IMR-90 (cell line): ENCODE measurements at regions not wholly inside any gene's neighbourhood (a gene's known extent, or its start where the extent isn't known, plus 50 kb on each side); places are given as distances from the start of the nearest gene placed in this dataset.

ENCODE experiments used
- ATAC-seq: fragments of 200-7000 bp; cut with Tn5 transposase; 2 replicates; pipeline ENCODE4 v1.9.1; 2020; ENCODE audit warnings: low read depth, mild to moderate bottlenecking, moderate library complexity
- BruUV-seq: library from RNA; stranded (reverse); fragments of 400-500 nt; replicated peaks from 2 replicates; lab custom pipeline; 2021; lab: Mats Ljungman, UMichigan
- CTCF ChIA-PET: fragments of 300-600 bp; formaldehyde crosslinking; extraction: SDS; loops from one replicate; lab custom pipeline; 2021; ENCODE audit warnings: antibody characterized with exemption; lab: Yijun Ruan, JAX
- POLR2A ChIA-PET: fragments of 300-600 bp; sonication (Branson Sonifier 250); formaldehyde crosslinking; loops from one replicate; lab custom pipeline; 2022; ENCODE audit warnings: antibody characterized with exemption; ENCODE audit not compliant: unreplicated experiment; lab: Charles Lee
- DNase-seq: peaks from one replicate; pipeline ENCODE4 v3.0.0; 2013
- H2AFZ ChIP-seq: replicated peaks from 2 replicates; pipeline ENCODE3; 2013; ENCODE audit warnings: low read length, mild to moderate bottlenecking; ENCODE audit not compliant: poor library complexity
- H2AK5ac ChIP-seq: 2 replicates; pipeline ENCODE4 v1.6.1; 2013; ENCODE audit warnings: low read depth, low read length, inconsistent platforms
- H2AK9ac ChIP-seq: replicated peaks from 2 replicates; pipeline ENCODE3; 2013; ENCODE audit warnings: mild to moderate bottlenecking, low read depth, low read length, moderate library complexity; ENCODE audit not compliant: poor library complexity
- H2BK120ac ChIP-seq: 2 replicates; pipeline ENCODE4 v1.6.1; 2013; ENCODE audit warnings: low read depth, low read length, inconsistent platforms
- H2BK15ac ChIP-seq: 3 replicates; pipeline ENCODE4 v1.6.1; 2013; ENCODE audit warnings: low read depth, low read length, inconsistent platforms
- H2BK20ac ChIP-seq: 2 replicates; pipeline ENCODE4 v1.6.1; 2013; ENCODE audit warnings: low read depth, mild to moderate bottlenecking, inconsistent platforms, low read length, moderate library complexity
- H2BK5ac ChIP-seq: 2 replicates; pipeline ENCODE4 v1.6.1; 2013; ENCODE audit warnings: mild to moderate bottlenecking, low read depth, low read length, inconsistent platforms; ENCODE audit not compliant: poor library complexity, severe bottlenecking
- H3K14ac ChIP-seq: replicated peaks from 2 replicates; pipeline ENCODE4 v1.6.1; 2013; ENCODE audit warnings: low read depth, low read length, inconsistent platforms
- H3K18ac ChIP-seq: 2 replicates; pipeline ENCODE4 v1.6.1; 2013; ENCODE audit warnings: low read depth, low read length, control low read depth
- H3K23ac ChIP-seq: 2 replicates; pipeline ENCODE4 v1.6.1; 2013; ENCODE audit warnings: low read depth, low read length, inconsistent platforms
- H3K27ac ChIP-seq: 2 replicates; pipeline ENCODE4 v1.5.1; 2013; ENCODE audit warnings: mild to moderate bottlenecking, control low read depth, low read length; ENCODE audit not compliant: insufficient read depth
- H3K27me3 ChIP-seq: 2 replicates; pipeline ENCODE4 v1.6.1; 2013; ENCODE audit warnings: low read length; ENCODE audit not compliant: control insufficient read depth, insufficient read depth
- H3K36me3 ChIP-seq: 2 replicates; pipeline ENCODE4 v1.6.1; 2013; ENCODE audit warnings: low read length, mixed read lengths; ENCODE audit not compliant: control insufficient read depth, insufficient read depth
- H3K4ac ChIP-seq: 2 replicates; pipeline ENCODE4 v1.6.1; 2013; ENCODE audit warnings: low read depth, low read length, inconsistent platforms
- H3K4me1 ChIP-seq: 2 replicates; pipeline ENCODE4 v1.6.1; 2013; ENCODE audit warnings: low read length, mixed read lengths; ENCODE audit not compliant: control insufficient read depth, insufficient read depth
- H3K4me2 ChIP-seq: 2 replicates; pipeline ENCODE4 v1.6.1; 2013; ENCODE audit warnings: low read depth, mild to moderate bottlenecking, control low read depth, low read length, moderate library complexity
- H3K4me3 ChIP-seq: 2 replicates; pipeline ENCODE4 v1.5.1; 2013; ENCODE audit warnings: low read depth, mild to moderate bottlenecking, control low read depth, low read length, moderate library complexity; ENCODE audit not compliant: insufficient read depth
- H3K56ac ChIP-seq: 2 replicates; pipeline ENCODE4 v1.6.1; 2013; ENCODE audit warnings: low read length, inconsistent platforms; ENCODE audit not compliant: insufficient read depth; ENCODE audit errors: extremely low read depth
- H3K79me1 ChIP-seq, 2 experiments: 2 replicates each; pipeline ENCODE4 v1.6.1; 2013; ENCODE audit warnings: low read length in 2 of 2, inconsistent platforms in 1 of 2, low read depth in 1 of 2
- H3K9ac ChIP-seq: 2 replicates; pipeline ENCODE4 v1.6.1; 2013; ENCODE audit warnings: low read depth, low read length, control low read depth
- H3K9me1 ChIP-seq: 2 replicates; pipeline ENCODE4 v1.6.1; 2013; ENCODE audit warnings: low read length, inconsistent platforms; ENCODE audit not compliant: insufficient read depth
- H3K9me3 ChIP-seq: 2 replicates; pipeline ENCODE4 v1.6.1; 2013; ENCODE audit warnings: low read length; ENCODE audit not compliant: control insufficient read depth, insufficient read depth
- H4K20me1 ChIP-seq: 2 replicates; pipeline ENCODE4 v1.6.1; 2013; ENCODE audit warnings: low read length, inconsistent platforms; ENCODE audit not compliant: insufficient read depth
- H4K5ac ChIP-seq: 2 replicates; pipeline ENCODE4 v1.6.1; 2013; ENCODE audit warnings: mild to moderate bottlenecking, low read depth, low read length, control low read depth
- H4K8ac ChIP-seq, 2 experiments: 2 replicates each; pipeline ENCODE4 v1.6.1; 2013; ENCODE audit warnings: low read depth in 2 of 2, low read length in 2 of 2, control low read depth in 1 of 2, inconsistent platforms in 1 of 2
- H4K91ac ChIP-seq: 2 replicates; pipeline ENCODE4 v1.6.1; 2013; ENCODE audit warnings: low read depth, low read length, inconsistent platforms; ENCODE audit not compliant: insufficient read depth
- BHLHE40 ChIP-seq: fragments of 150-350 bp; IDR thresholded peaks from 2 replicates; pipeline ENCODE4 v1.6.1; 2016; ENCODE audit warnings: mild to moderate bottlenecking, low read depth, low read length
- CEBPB ChIP-seq: IDR thresholded peaks from 2 replicates; pipeline ENCODE4 v1.6.1; 2012; ENCODE audit warnings: low read depth, low read length, improper control_type of control experiment
- CHD1 ChIP-seq: IDR thresholded peaks from 2 replicates; pipeline ENCODE4 v1.6.1; 2012; ENCODE audit warnings: low read depth, low read length, improper control_type of control experiment
- FOS ChIP-seq: fragments of 150-350 bp; IDR thresholded peaks from 2 replicates; pipeline ENCODE4 v1.6.1; 2016; ENCODE audit warnings: low read depth, low read length
- MAFK ChIP-seq: IDR thresholded peaks from 2 replicates; pipeline ENCODE4 v1.6.1; 2012; ENCODE audit warnings: low read depth, low read length, improper control_type of control experiment
- MAZ ChIP-seq: IDR thresholded peaks from 2 replicates; pipeline ENCODE4 v1.6.1; 2012; ENCODE audit warnings: low read depth, mild to moderate bottlenecking, low read length, improper control_type of control experiment, moderate library complexity, borderline replicate concordance
- MXI1 ChIP-seq: IDR thresholded peaks from 2 replicates; pipeline ENCODE4 v1.6.1; 2012; ENCODE audit warnings: low read depth, mild to moderate bottlenecking, low read length, moderate library complexity, borderline replicate concordance
- NFE2L2 ChIP-seq: fragments of 150-350 bp; IDR thresholded peaks from 2 replicates; pipeline ENCODE4 v1.6.1; 2016; ENCODE audit warnings: low read depth, mild to moderate bottlenecking, low read length
- POLR2A ChIP-seq: IDR thresholded peaks from 2 replicates; pipeline ENCODE4 v1.6.1; 2012; ENCODE audit warnings: mild to moderate bottlenecking, low read depth, low read length
- RAD21 ChIP-seq: IDR thresholded peaks from 2 replicates; pipeline ENCODE4 v1.6.1; 2012; ENCODE audit warnings: low read length, improper control_type of control experiment
- RCOR1 ChIP-seq: IDR thresholded peaks from 2 replicates; pipeline ENCODE4 v1.6.1; 2012; ENCODE audit warnings: mild to moderate bottlenecking, low read length, improper control_type of control experiment; ENCODE audit not compliant: insufficient replicate concordance
- RFX5 ChIP-seq: IDR thresholded peaks from 2 replicates; pipeline ENCODE4 v1.8.0; 2012; ENCODE audit warnings: low read depth, mild to moderate bottlenecking, low read length, moderate library complexity
- SMC3 ChIP-seq: fragments of 150-350 bp; IDR thresholded peaks from 2 replicates; pipeline ENCODE4 v1.6.1; 2016; ENCODE audit warnings: low read depth, mild to moderate bottlenecking, antibody characterized with exemption, low read length, moderate library complexity
- WGBS, 2 experiments: methylation state at CpG; one replicate each; pipeline versions ENCODE4 v1.1.5 to v1.1.7; 2013; ENCODE audit warnings: missing lambda C conversion rate in 2 of 2; ENCODE audit not compliant: insufficient read length in 1 of 2; ENCODE audit errors: extremely low coverage in 2 of 2; 5-methylcytosine and 5-hydroxymethylcytosine counted together
- dilution Hi-C: fragments of 300-500 bp; cut with HindIII; formaldehyde crosslinking; loops from one replicate; pipeline ENCODE4 v1.14.3; 2018; ENCODE audit warnings: low sequenced_read_pairs; ENCODE audit not compliant: unreplicated experiment
- in situ Hi-C: fragments of 300-500 bp; cut with MboI; formaldehyde crosslinking; loops from 3 replicates; pipeline ENCODE4 v1.14.3; 2019; ENCODE audit warnings: low sequenced_read_pairs, inconsistent platforms, mixed read lengths
- intact Hi-C: fragments of 100-400 bp; cut with micrococcal nuclease; formaldehyde crosslinking; loops from 2 replicates; pipeline ENCODE4 v1.10.0; 2022
- TF ChIP-seq, protein P1 (sequence below): fragments of 150-350 bp; IDR thresholded peaks from 2 replicates; pipeline ENCODE4 v1.6.1; 2016; ENCODE audit warnings: low read depth, mild to moderate bottlenecking, low read length, moderate library complexity, borderline replicate concordance
- TF ChIP-seq, protein P2 (sequence below): conservative IDR thresholded peaks from 2 replicates; pipeline ENCODE4 v1.5.1; 2012; ENCODE audit warnings: mild to moderate bottlenecking, low read depth, low read length, improper control_type of control experiment
- TF ChIP-seq, protein P3 (sequence below): fragments of 150-350 bp; IDR thresholded peaks from 2 replicates; pipeline ENCODE4 v1.6.1; 2017; ENCODE audit warnings: mild to moderate bottlenecking, antibody characterized with exemption, low read length, low read depth

DNA sequence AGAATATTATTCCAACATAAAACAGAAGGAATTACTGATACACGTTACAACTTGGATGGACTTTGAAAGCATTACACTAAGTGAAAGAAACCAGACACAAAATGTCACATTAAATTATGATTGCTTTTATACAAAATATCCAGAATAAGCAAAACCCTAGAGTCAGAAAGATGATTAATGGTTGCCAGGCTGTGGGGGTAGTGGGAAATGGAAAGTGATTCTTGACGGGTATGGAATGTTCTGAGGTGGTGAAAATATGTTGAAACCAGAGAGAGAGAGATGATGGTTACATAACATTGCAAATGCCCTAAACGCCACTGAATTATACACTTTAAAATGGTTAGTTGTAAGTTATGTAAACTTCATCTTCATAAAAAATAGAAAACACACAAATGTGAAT lies 1057.2 kb upstream of the TMEFF2 start:
- H3K4me3 ChIP-seq: no peak overlapping the region
- H3K9ac ChIP-seq: no peak overlapping the region
- H2AK9ac ChIP-seq: no peak overlapping the region
- no peak overlapping the region for H4K8ac ChIP-seq
- no peak overlapping the region for H3K14ac ChIP-seq
- H3K79me1 ChIP-seq: no peaks in the 10 kb centered on the region
- H4K5ac ChIP-seq: no peak overlapping the region
- no peak overlapping the region for H2BK120ac ChIP-seq
- no peak overlapping the region for H2BK20ac ChIP-seq
- peaks cover 3% of the 10 kb centered on the region; the same call in 1 of the 2 replicates for H3K9me3 ChIP-seq
- H3K36me3 ChIP-seq: no peaks in the 10 kb centered on the region
- no CpG with 5 or more reads among the region's 3 CpGs for WGBS, 2 experiments
- TF ChIP-seq, protein P1, sequence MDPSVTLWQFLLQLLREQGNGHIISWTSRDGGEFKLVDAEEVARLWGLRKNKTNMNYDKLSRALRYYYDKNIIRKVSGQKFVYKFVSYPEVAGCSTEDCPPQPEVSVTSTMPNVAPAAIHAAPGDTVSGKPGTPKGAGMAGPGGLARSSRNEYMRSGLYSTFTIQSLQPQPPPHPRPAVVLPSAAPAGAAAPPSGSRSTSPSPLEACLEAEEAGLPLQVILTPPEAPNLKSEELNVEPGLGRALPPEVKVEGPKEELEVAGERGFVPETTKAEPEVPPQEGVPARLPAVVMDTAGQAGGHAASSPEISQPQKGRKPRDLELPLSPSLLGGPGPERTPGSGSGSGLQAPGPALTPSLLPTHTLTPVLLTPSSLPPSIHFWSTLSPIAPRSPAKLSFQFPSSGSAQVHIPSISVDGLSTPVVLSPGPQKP: no peak
- TF ChIP-seq CEBPB (no peak), MAZ (no peak), RCOR1 (no peak), MXI1 (no peak), CHD1 (no peak), POLR2A (no peak), RFX5 (no peak), SMC3 (no peak), FOS (no peak), NFE2L2 (no peak), MAFK (no peak), RAD21 (no peak), BHLHE40 (no peak)
- TF ChIP-seq, protein P2, sequence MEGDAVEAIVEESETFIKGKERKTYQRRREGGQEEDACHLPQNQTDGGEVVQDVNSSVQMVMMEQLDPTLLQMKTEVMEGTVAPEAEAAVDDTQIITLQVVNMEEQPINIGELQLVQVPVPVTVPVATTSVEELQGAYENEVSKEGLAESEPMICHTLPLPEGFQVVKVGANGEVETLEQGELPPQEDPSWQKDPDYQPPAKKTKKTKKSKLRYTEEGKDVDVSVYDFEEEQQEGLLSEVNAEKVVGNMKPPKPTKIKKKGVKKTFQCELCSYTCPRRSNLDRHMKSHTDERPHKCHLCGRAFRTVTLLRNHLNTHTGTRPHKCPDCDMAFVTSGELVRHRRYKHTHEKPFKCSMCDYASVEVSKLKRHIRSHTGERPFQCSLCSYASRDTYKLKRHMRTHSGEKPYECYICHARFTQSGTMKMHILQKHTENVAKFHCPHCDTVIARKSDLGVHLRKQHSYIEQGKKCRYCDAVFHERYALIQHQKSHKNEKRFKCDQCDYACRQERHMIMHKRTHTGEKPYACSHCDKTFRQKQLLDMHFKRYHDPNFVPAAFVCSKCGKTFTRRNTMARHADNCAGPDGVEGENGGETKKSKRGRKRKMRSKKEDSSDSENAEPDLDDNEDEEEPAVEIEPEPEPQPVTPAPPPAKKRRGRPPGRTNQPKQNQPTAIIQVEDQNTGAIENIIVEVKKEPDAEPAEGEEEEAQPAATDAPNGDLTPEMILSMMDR: no peak
- TF ChIP-seq, protein P3, sequence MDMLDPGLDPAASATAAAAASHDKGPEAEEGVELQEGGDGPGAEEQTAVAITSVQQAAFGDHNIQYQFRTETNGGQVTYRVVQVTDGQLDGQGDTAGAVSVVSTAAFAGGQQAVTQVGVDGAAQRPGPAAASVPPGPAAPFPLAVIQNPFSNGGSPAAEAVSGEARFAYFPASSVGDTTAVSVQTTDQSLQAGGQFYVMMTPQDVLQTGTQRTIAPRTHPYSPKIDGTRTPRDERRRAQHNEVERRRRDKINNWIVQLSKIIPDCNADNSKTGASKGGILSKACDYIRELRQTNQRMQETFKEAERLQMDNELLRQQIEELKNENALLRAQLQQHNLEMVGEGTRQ: no peak
- no peaks in the 10 kb centered on the region for H3K27me3 ChIP-seq
- no peak overlapping the region for H3K4me2 ChIP-seq
- no peaks in the 10 kb centered on the region for H3K4me1 ChIP-seq
- no peak for DNase-seq
- H2BK5ac ChIP-seq: no peak overlapping the region
- BruUV-seq: no TSS peak
- no peak overlapping the region for H3K27ac ChIP-seq
- no peak overlapping the region for H2AK5ac ChIP-seq
- no peaks in the 10 kb centered on the region for H4K20me1 ChIP-seq
- H3K4ac ChIP-seq: no peak overlapping the region
- no peak overlapping the region for H3K56ac ChIP-seq
- POLR2A ChIA-PET: no interaction called here
- no peaks in the 10 kb centered on the region for H3K9me1 ChIP-seq
- intact Hi-C loops (no loop called here), dilution Hi-C loops (no loop called here), in situ Hi-C loops (no loop called here)
- H2BK15ac ChIP-seq: no peak overlapping the region
- CTCF ChIA-PET: no interaction called here
- H3K18ac ChIP-seq: no peak overlapping the region
- no peak for ATAC-seq
- H2AFZ ChIP-seq: no peak overlapping the region
- no peak overlapping the region for H3K23ac ChIP-seq
- no peak overlapping the region for H4K91ac ChIP-seq
